ENCODE measurements at regions not wholly inside any gene's neighbourhood (a gene's known extent, or its start where the extent isn't known, plus 50 kb on each side); places are given as distances from the start of the nearest gene placed in this dataset.

DNA sequence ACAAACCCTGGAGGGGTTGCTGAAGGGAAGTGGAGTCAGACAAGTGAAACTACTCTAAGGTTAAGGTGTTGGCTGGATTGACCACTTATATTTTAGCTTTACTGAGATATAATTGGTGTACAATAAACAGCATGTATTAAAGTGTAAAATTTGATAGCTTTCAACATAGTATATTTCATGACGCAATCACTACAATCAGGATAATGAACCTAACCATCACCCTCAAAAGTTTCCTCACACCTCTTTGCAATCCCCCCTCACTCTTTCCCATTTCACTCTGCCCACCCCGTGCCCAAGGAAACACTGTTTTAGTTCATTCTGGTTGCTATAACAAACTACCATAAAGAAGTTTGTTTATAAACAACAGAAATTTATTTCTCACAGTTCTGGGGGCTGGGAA, 508.0 kb downstream of the FGF9 start:
- intact Hi-C loops (cut with DNase I; ENCODE audit: low total_unique reads): no loop called here
- no peaks in the 10 kb centered on the region for H3K27me3 ChIP-seq
- no peak overlapping the region for H3K4me3 ChIP-seq
- 87 to 98% (median 94%) methylated on average over 2 of the region's 2 CpGs for WGBS, 5 donors
- no peak for DNase-seq
- no peaks in the 10 kb centered on the region for H3K36me3 ChIP-seq
- TF ChIP-seq, protein P1, sequence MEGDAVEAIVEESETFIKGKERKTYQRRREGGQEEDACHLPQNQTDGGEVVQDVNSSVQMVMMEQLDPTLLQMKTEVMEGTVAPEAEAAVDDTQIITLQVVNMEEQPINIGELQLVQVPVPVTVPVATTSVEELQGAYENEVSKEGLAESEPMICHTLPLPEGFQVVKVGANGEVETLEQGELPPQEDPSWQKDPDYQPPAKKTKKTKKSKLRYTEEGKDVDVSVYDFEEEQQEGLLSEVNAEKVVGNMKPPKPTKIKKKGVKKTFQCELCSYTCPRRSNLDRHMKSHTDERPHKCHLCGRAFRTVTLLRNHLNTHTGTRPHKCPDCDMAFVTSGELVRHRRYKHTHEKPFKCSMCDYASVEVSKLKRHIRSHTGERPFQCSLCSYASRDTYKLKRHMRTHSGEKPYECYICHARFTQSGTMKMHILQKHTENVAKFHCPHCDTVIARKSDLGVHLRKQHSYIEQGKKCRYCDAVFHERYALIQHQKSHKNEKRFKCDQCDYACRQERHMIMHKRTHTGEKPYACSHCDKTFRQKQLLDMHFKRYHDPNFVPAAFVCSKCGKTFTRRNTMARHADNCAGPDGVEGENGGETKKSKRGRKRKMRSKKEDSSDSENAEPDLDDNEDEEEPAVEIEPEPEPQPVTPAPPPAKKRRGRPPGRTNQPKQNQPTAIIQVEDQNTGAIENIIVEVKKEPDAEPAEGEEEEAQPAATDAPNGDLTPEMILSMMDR (IDR thresholded peaks at IDR 0.05): no peak
- TF ChIP-seq POLR2AphosphoS5 (IDR thresholded peaks at IDR 0.05) (no peak), POLR2A (IDR thresholded peaks at IDR 0.05) (no peak), EP300 (IDR thresholded peaks at IDR 0.05) (no peak)
- peaks cover 0 to 5% (median 2%) of the 10 kb centered on the region in 4 donors for H3K9me3 ChIP-seq
- no peak overlapping the region for H3K27ac ChIP-seq
- H3K4me1 ChIP-seq: no peaks in the 10 kb centered on the region

DNA sequence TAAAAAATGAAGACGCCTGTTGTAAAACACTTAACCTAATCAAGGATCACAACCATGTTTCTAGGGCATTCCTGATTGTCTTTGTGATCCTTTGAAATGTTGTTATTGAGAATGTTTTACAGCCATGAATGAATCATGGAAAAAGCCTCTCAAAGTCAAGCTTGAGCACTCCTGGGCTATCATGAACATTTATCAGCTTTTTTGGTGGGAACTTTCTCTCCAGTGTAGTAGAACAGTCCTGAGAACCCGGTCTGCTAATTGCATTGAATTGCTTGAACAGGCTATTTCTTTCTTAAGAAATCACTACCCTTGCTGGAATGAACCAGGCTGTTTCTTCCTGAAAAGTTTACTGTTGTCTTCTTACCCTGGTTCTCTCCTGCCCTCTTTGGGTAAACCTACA, 516.5 kb downstream of the FGF9 start:
- no peak overlapping the region for H3K27ac ChIP-seq
- no peaks in the 10 kb centered on the region for H3K27me3 ChIP-seq
- H3K4me3 ChIP-seq: no peak overlapping the region
- 70 to 89% (median 80%) methylated on average over 2 of the region's 2 CpGs for WGBS, 5 donors
- no peaks in the 10 kb centered on the region for H3K9me3 ChIP-seq
- TF ChIP-seq, protein P1 (IDR thresholded peaks at IDR 0.05): no peak
- TF ChIP-seq POLR2A (IDR thresholded peaks at IDR 0.05): no peak
- no peak for TF ChIP-seq EP300 (IDR thresholded peaks at IDR 0.05)
- TF ChIP-seq POLR2AphosphoS5 (IDR thresholded peaks at IDR 0.05): no peak
- intact Hi-C loops (cut with DNase I; ENCODE audit: low total_unique reads): no loop called here
- H3K36me3 ChIP-seq: no peaks in the 10 kb centered on the region
- H3K4me1 ChIP-seq: no peaks in the 10 kb centered on the region
- DNase-seq: no peak

DNA sequence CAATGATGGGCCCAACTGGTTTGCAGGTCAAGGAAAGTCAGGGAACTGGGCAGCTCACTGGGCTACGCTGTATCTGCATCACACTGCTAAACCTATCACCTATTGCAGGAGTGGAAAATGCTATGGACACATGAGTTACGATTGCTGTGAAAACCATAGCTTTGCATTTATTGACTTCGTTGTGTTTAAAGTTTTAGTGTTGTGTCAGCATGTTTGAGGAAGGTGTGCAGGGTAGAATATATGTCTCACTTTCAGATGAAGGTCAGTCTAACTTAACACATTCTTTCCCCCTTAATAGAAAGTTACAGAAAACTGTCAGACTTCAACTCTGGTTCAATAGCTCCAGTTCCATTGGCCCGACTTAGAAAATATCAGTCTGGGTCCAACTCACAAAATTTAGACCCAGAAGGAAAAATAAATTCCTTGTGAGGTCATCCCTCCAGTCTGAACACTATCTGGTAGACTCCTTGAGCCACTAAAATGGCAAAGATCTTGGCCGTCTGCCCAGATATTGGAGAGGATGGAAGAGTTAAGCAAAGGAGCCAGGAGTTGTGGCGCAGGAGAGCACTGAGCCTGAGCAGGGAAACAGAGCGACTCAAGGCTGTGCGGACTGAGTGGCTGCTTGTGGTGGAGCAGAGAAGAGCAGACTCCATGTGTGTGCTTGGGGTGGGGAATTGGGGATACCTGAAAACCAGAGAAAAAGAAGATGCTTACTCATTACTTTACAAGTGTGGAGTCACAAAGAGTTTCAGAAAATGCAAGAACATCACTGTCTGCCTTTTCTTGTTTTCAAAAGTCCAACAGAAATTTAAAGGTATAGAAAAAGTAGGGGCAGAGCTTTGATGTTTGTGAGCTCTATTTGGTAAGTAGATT, 518.5 kb downstream of the FGF9 start:
- Histone ChIP-seq H3K4me3 (no peak overlapping the region), H3K4me1 (no peaks in the 10 kb centered on the region), H3K36me3 (no peaks in the 10 kb centered on the region), H3K27me3 (no peaks in the 10 kb centered on the region), H3K9me3 (no peaks in the 10 kb centered on the region), H3K27ac (no peak overlapping the region)
- no peak for DNase-seq
- WGBS, 5 donors: 87 to 95% (median 91%) methylated on average over 8 of the region's 8 CpGs
- no peak for TF ChIP-seq POLR2AphosphoS5 (IDR thresholded peaks at IDR 0.05)
- TF ChIP-seq POLR2A (IDR thresholded peaks at IDR 0.05): no peak
- no peak for TF ChIP-seq EP300 (IDR thresholded peaks at IDR 0.05)
- TF ChIP-seq, protein P1 (IDR thresholded peaks at IDR 0.05): no peak
- intact Hi-C loops (cut with DNase I; ENCODE audit: low total_unique reads): no loop called here

DNA sequence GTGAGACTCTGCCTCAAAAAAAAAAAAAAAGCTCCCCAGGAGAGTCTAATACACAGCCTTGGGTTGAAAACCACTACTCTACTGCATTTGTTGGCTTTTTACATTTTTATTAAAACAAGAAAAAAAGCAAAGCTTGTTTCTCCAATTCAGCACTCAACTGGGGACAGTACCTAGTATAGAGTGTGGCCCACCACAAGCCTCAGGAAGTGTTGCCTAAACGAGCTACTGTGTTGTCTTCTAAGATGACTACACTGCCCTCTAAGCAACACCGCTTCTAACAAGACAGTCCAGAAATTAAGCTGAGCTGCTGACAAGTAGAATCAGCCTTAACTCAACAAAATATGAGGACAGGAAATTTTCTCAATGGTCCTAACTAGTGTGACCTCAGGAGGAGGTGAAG, 522.2 kb downstream of the FGF9 start:
- 79 to 88% (median 85%) methylated on average over 2 of the region's 2 CpGs for WGBS, 5 donors
- intact Hi-C loops (cut with DNase I; ENCODE audit: low total_unique reads): no loop called here
- Histone ChIP-seq H3K4me3 (no peak overlapping the region), H3K27me3 (no peaks in the 10 kb centered on the region), H3K27ac (no peak overlapping the region), H3K36me3 (no peaks in the 10 kb centered on the region), H3K4me1 (peaks cover 0 to 8% (median 3%) of the 10 kb centered on the region in 4 donors), H3K9me3 (no peaks in the 10 kb centered on the region)
- no peak for TF ChIP-seq POLR2A (IDR thresholded peaks at IDR 0.05)
- no peak for TF ChIP-seq EP300 (IDR thresholded peaks at IDR 0.05)
- TF ChIP-seq, protein P1 (IDR thresholded peaks at IDR 0.05): no peak
- no peak for TF ChIP-seq POLR2AphosphoS5 (IDR thresholded peaks at IDR 0.05)
- DNase-seq: no peak
